ENCODE measurements at regions not wholly inside any gene's neighbourhood (a gene's known extent, or its start where the extent isn't known, plus 50 kb on each side); places are given as distances from the start of the nearest gene placed in this dataset.

GRCh38 chr17:74132354-74132753 lies 71.1 kb upstream of the RPL38 start:
- no peak for TF ChIP-seq POLR2A (IDR thresholded peaks at IDR 0.05)
- TF ChIP-seq CTCF (IDR thresholded peaks at IDR 0.05), result no peak
